Fibroblast of the aortic adventitia (primary cell): ENCODE measurements at regions not wholly inside any gene's neighbourhood (a gene's known extent, or its start where the extent isn't known, plus 50 kb on each side); places are given as distances from the start of the nearest gene placed in this dataset.
A peak's percentile ranks its signal among the peaks of the same experiment; 100 is the strongest.
"Not testable (repeated sequence)": the region's sequence is repeated elsewhere in the genome, so short reads cannot be mapped to it uniquely, and the experiment has no call there.

Experiments
- DNase-seq: peaks from one replicate; pipeline ENCODE4 v3.0.0-alpha.2; 2010; ENCODE audit warnings: low read depth
- H3K4me3 ChIP-seq: 2 replicates; pipeline ENCODE4 v1.5.1; 2011; ENCODE audit warnings: low read depth, mild to moderate bottlenecking, control low read depth, low read length, moderate library complexity
- TF ChIP-seq, protein P1 (sequence below): IDR thresholded peaks from 2 replicates; pipeline ENCODE4 v1.5.1; 2011; ENCODE audit warnings: mild to moderate bottlenecking, low read length, control low read depth, inconsistent platforms; ENCODE audit not compliant: insufficient read depth

DNA sequence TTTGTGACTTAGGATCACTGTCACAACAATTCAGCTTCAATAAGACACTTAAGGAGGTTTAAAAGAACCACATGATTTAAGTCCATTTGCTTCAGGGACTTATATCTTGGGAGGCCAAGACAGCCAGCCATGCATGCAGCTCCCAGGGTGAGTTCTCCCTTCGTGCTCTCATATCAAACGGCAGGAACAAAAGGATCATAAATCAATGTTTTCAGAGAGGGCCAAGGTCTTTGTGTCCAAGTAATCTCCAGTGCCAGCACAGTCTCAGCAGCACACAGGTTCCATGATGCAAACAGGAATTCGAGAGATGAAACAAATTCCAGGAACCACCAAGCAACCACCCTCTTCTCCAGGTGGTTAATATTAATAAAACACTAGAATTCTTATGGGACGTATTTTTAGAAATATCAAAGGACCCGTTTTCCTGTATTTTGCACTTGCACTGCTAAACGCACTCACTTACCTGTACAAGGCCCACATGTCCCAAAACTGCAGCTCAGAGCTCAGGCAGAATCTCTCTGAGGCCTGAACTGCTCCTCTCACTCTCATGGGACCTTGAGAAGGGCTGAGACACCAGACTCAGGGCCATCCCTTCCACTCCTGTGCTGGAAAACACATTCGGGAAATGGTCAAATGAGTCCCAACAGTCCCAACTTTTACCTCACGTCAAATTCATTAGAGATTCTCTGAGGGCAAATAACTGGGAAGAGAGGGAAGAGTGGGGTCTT is 100.0 kb upstream of the RAB4A start:
- TF ChIP-seq, protein P1, sequence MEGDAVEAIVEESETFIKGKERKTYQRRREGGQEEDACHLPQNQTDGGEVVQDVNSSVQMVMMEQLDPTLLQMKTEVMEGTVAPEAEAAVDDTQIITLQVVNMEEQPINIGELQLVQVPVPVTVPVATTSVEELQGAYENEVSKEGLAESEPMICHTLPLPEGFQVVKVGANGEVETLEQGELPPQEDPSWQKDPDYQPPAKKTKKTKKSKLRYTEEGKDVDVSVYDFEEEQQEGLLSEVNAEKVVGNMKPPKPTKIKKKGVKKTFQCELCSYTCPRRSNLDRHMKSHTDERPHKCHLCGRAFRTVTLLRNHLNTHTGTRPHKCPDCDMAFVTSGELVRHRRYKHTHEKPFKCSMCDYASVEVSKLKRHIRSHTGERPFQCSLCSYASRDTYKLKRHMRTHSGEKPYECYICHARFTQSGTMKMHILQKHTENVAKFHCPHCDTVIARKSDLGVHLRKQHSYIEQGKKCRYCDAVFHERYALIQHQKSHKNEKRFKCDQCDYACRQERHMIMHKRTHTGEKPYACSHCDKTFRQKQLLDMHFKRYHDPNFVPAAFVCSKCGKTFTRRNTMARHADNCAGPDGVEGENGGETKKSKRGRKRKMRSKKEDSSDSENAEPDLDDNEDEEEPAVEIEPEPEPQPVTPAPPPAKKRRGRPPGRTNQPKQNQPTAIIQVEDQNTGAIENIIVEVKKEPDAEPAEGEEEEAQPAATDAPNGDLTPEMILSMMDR: no peak
- DNase-seq: no peak
- H3K4me3 ChIP-seq: no peak overlapping the region

DNA sequence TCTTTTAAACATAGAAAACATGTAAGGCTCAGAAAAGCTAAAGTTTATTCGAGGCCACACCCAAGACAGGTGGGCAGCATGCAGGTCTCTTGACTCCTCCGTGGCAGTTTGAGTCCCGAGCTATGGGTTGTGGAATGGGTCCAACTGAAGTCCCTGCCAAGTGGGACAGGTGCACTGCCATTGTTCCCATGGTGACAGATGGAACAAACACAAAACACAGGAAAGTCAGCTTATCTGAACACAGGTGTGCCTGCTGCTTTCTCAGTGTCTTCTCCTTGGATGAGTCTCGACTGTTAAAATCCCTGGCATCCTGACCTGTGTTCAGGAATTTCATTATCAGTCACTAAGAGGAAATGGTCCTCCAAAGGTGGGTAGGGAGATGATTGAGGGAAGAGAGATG is 99.0 kb upstream of the RAB4A start:
- DNase-seq: no peak
- TF ChIP-seq, protein P1: no peak
- H3K4me3 ChIP-seq: no peak overlapping the region

DNA sequence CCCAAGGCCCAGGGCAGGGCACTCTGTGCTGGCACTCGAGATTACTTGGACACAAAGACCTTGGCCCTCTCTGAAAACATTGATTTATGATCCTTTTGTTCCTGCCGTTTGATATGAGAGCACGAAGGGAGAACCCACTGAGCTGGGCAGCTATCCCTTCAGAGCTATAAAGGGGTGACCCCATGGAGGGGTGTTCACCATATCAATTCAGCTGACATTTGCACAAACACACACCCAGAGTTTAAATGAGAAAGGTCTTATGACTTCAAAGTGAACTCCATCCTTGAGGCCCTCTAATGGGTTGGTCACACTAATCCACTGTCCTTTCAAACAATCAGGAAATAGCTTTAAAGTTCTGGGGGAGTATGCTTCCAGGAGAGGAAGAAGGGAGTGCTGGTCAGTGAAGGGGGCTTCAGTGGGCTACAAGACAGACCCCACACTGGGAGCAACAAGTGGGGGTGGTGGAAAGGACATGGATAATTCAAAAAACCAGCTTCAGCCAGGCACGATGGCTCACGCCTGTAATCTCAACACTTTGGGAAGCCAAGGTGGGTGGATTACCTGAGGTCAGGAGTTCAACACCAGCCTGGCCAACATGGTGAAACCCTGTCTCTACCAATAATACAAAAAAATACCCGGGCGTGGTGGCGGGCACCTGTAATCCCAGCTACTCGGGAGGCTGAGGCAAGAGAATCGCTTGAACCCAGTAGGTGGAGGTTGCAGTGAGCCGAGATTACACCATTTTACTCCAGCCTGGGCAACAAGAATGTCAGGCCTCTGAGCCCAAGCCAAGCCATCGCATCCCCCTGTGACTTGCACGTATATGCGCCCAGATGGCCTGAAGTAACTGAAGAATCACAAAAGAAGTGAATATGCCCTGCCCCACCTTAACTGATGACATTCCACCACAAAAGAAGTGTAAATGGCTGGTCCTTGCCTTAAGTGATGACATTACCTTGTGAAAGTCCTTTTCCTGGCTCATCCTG is 97.1 kb upstream of the RAB4A start:
- not testable (repeated sequence) for DNase-seq, H3K4me3 ChIP-seq

DNA sequence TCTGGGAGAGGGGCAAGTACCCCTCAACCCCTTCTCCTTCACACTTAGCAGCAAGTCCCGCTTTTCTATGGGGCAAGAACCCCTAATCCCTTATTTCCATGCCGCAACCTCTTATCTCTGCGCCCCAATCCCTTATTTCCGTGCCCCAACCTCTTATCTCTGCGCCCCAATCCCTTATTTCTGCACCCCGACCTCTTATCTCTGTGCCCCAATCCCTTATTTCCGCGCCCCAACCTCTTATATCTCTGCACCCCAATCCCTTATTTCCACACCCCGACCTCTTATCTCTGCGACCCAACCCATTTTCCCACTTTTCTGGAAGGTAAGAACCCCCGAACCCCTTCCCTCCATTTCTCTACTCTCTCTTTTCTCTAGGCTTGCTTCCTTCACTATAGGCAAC is 95.6 kb upstream of the RAB4A start:
- not testable (repeated sequence) for H3K4me3 ChIP-seq, DNase-seq

DNA sequence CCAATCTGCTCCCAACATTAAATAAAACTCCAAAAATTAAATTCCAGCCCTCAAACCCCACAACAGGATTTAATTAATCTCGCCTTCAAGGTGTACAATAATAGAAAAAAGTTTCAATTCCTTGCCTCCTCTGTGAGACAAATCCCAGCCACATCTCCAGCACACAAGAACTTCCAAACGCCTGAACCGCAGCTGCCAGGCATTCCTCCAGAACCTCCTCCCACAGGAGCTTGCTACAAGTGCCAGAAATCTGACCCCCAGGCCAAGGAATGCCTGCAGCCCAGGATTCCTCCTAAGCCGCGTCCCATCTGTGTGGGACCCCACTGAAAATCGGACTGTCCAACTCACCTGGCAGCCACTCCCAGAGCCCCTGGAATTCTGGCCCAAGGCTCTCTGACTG is 94.5 kb upstream of the RAB4A start:
- not testable (repeated sequence) for H3K4me3 ChIP-seq
- DNase-seq: peak; percentile 39

DNA sequence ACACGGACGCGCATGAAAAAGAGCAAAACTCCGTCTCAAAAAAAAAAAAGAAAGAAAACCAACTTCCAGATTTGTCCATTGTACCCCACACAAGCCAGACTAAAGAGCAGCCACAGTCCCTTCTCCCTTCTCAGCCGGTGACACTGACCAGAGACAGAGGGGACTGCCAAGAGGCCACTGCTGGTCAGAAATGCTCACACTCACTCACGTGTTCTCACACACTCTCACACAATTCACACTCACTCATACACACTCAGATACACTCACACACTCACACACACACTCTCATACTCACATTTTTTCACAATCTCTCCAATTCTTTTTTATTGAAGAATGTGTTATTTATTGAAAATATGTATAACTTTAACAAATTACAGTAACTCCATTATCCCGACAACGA is 90.8 kb upstream of the RAB4A start:
- H3K4me3 ChIP-seq: no peak overlapping the region
- no peak for DNase-seq
- TF ChIP-seq, protein P1: no peak

DNA sequence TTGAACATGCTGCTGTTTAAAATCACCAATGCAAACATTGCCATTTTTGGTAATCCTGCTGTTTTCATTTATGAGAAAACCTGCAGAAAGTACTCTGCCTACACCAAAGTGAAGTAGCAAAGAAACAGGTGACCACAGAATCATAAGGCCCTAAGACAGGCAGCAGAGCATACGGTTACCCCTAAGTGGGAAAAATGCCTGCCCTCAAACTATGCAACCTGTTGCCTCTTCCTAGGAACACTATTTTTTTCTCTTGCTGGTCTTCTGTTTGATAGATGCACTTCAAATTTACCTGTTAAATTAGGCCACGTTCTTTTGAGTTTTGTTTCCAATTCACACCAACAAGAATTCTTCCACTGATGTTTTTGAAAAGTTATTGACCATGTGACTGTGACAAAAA is 89.5 kb upstream of the RAB4A start:
- DNase-seq: no peak
- H3K4me3 ChIP-seq: no peak overlapping the region
- TF ChIP-seq, protein P1: no peak

DNA sequence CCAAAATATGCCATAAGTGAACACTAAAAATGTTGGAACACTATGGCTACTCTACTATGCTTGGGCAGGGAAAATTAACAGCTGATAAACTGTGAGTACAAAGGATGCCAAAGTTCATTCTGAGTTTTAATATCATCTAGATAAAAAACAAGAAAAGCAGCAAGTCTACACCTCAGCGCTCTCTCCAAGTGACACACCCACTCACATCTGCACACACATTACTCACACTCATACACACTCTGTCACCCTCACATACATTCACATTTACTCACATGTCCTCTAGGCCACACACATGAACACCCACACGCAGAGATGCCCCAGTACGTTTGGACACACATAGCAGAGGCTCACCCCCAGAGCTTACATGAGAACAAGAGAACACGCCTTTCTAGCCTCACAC is 87.3 kb upstream of the RAB4A start:
- TF ChIP-seq, protein P1: no peak
- H3K4me3 ChIP-seq: no peak overlapping the region
- no peak for DNase-seq
